HG03460 (cell line): ENCODE measurements at regions not wholly inside any gene's neighbourhood (a gene's known extent, or its start where the extent isn't known, plus 50 kb on each side); places are given as distances from the start of the nearest gene placed in this dataset.
"Not testable (repeated sequence)": the region's sequence is repeated elsewhere in the genome, so short reads cannot be mapped to it uniquely, and the experiment has no call there.

Experiments used
- ATAC-seq: cut with Tn5 transposase; IDR thresholded peaks from one replicate; pipeline ENCODE4 v1.9.1; 2021; ENCODE audit not compliant: unreplicated experiment

GRCh38 chr16:85273293-85273692 is 161.0 kb upstream of the CIBAR2 start:
- no peak for ATAC-seq

- no peak for ATAC-seq
Measured at GRCh38 chr16:85274501-85274900, 162.2 kb upstream of the CIBAR2 start.

- ATAC-seq = no peak
Measured at GRCh38 chr16:85274924-85275323, 162.7 kb upstream of the CIBAR2 start.

GRCh38 chr16:85275533-85276249 is 163.4 kb upstream of the CIBAR2 start:
- ATAC-seq = no peak

GRCh38 chr16:85276258-85276657 is 164.0 kb upstream of the CIBAR2 start:
- ATAC-seq = no peak

- ATAC-seq = no peak
Measured at GRCh38 chr16:85276721-85277120, 164.4 kb upstream of the CIBAR2 start.

GRCh38 chr16:85278839-85279238 is 166.6 kb upstream of the CIBAR2 start:
- ATAC-seq = no peak

GRCh38 chr16:85279402-85279801 is 167.1 kb upstream of the CIBAR2 start:
- no peak for ATAC-seq

GRCh38 chr16:85279825-85280545 is 167.7 kb upstream of the CIBAR2 start:
- no peak for ATAC-seq

- no peak for ATAC-seq
Measured at GRCh38 chr16:85281181-85281580, 168.9 kb upstream of the CIBAR2 start.

GRCh38 chr16:85282842-85283241 is 170.6 kb upstream of the CIBAR2 start:
- no peak for ATAC-seq

- ATAC-seq = no peak
Measured at GRCh38 chr16:85283305-85284050, 171.2 kb upstream of the CIBAR2 start.

- ATAC-seq = no peak
Measured at GRCh38 chr16:85284141-85284817, 172.0 kb upstream of the CIBAR2 start.

GRCh38 chr16:85285681-85286065 is 173.4 kb upstream of the CIBAR2 start:
- ATAC-seq = no peak

- ATAC-seq = no peak
Measured at GRCh38 chr16:85286066-85286831, 174.0 kb upstream of the CIBAR2 start.

GRCh38 chr16:85286951-85287814 is 174.9 kb upstream of the CIBAR2 start:
- ATAC-seq = no peak

- not testable (repeated sequence) for ATAC-seq
Measured at GRCh38 chr16:85287815-85288109, 175.5 kb upstream of the CIBAR2 start.

- ATAC-seq = no peak
Measured at GRCh38 chr16:85288341-85288868, 176.1 kb upstream of the CIBAR2 start.

GRCh38 chr16:85288869-85289660 is 176.8 kb upstream of the CIBAR2 start:
- no peak for ATAC-seq
